ENCODE measurements at regions not wholly inside any gene's neighbourhood (a gene's known extent, or its start where the extent isn't known, plus 50 kb on each side); places are given as distances from the start of the nearest gene placed in this dataset.
A peak's percentile ranks its signal among the peaks of the same experiment; 100 is the strongest.

- DNase-seq (ENCODE audit: low spot score) = no peak
Measured at GRCh38 chr21:16642353-16642752, 870.5 kb upstream of the CXADR start.

- DNase-seq (ENCODE audit: low spot score) = no peak
Measured at GRCh38 chr21:16644685-16645084, 868.2 kb upstream of the CXADR start.

DNA sequence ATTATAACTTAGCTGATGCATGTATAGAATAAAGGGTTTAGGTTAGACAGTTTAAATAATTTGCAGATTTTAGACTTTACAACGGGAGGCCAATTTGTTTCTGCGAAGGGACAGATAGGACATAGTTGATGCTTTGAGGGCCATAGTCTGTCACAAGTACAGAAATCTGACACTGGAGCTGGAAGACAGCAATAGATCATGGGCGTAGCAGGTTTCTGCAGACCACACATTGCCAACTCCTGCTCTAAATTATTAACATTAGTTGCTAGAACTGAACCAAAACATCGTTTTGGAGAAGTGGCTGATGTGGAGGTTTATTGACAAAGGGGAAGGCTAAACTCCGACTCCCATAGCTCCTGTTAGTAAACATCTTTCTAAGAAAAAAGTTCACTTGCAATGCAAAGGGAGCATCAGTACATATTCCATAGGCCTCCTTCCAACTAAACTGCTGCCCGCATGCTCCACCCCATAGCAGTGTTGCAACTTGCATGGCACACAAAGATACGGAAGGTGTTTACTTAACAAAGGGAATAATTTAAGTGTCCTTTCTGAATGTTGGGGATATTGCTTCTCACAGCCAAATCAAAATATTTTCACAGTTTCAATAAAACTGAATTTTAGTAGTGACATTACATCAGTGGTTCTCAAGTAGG is 862.0 kb upstream of the CXADR start:
- no peak for DNase-seq (ENCODE audit: low spot score)

DNA sequence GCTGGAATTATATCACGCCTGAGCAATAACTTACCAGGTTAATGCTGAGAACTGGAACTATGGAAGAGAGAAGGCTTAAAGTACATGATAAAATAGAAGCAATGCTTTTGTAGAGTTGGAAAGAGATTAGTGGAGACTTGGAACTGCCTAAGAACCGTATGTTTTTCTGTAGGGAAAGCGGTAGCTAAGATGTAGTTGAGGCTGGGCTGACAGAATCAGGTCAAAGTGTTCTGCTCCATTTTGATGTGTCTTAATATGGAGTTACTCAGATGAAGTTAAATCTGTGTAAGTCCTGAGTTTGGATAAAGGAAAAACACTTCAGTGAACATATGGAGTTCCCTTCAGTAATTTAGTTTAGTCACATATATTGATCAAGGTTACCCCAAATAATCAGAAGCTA is 860.9 kb upstream of the CXADR start:
- no peak for DNase-seq (ENCODE audit: low spot score)

- no peak for DNase-seq (ENCODE audit: low spot score)
Measured at GRCh38 chr21:16663436-16663835, 849.4 kb upstream of the CXADR start.

- DNase-seq (ENCODE audit: low spot score) = no peak
Measured at GRCh38 chr21:16667395-16667794, 845.4 kb upstream of the CXADR start.

DNA sequence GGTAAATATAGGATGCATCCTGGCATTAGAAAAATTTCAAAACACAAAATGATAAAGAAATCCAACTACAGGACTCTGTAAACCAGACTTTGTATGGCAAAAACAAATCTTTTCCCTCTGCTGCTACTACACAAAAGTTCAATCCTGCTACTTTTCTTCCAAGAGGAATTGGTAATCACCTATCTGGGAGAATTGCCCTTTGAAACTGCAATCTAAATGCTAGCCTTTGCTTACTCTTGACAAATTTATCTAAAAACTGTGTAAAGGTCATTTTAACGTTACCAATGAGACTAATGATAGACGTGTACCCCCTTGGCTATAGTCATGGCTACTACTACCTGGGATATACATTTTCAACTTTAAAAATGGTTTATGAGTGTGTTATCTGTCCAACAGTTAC is 837.9 kb upstream of the CXADR start:
- DNase-seq (ENCODE audit: low spot score) = no peak

GRCh38 chr21:16676391-16676790 is 836.5 kb upstream of the CXADR start:
- DNase-seq (ENCODE audit: low spot score) = no peak

DNA sequence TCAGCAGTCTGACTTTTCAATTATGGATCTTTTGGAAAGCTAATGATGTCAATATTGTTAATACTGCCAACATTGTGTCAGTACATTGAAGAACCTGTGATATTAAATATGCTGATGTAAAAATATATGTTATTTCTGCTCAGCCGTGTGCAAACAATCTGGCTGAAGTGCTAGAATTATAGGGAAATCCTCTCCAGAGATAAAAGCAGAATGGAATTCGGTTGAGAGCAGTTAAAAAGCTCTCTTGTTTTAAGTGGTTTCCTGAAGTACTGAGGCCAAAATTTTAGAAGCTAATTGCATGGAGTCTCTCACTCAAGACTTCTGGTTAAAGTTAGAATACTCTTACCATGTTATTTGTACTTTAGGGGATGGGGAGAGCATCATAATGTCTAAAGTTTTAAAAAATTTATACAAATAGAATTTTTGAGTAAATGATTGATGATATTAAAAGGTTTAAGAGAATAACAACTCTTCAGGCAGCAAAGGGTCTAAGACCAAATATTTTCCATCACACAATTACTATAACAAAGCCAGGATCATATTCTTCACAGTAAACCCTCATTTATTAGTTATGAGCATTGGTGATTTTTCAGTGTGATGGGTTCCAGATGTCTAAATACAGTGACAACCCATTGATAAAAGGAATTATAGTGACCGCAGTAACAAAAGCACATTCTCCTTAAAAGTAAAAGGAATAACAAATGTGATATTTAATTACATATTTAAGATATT is 834.2 kb upstream of the CXADR start:
- DNase-seq (ENCODE audit: low spot score) = no peak

DNA sequence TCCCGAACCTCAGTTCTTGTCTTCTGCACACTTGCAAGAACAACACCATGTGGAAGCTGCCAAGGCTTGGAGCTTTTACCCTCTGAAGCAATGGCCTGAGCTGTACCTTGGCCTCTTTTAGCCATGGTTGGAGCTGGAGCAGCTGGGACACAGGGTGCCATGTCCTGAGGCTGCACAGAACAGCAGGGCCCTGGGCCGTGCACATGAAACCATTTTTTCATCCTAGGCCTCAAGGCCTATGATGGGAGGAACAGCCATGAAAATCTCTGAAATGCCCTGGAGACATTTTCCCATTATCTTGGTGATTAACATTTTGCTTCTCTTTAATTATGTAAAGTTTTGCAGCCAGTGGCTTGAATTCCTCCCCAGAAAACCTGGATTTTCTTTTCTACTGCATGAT is 817.8 kb upstream of the CXADR start:
- DNase-seq (ENCODE audit: low spot score) = no peak

DNA sequence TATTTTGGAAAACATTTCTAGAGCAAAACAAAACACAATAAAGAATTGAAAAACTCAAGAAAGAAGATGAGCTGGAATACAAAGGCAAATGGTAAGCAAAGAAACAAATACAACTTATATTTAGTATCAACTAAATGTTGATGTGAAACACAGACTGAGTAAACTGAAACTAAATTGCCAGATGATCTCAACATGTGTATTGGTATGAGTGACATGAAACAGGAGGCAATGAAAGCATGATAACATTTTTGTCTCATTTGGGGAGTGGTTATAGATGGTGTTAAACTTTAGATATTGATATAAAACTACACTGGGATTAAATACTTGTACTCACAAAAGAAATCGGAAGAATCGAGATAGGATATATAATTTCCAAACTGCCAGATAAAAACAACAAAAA is 805.6 kb upstream of the CXADR start:
- DNase-seq (ENCODE audit: low spot score) = no peak

GRCh38 chr21:16708101-16708835 is 804.6 kb upstream of the CXADR start:
- DNase-seq (ENCODE audit: low spot score) = no peak

- DNase-seq (ENCODE audit: low spot score) = no peak
Measured at GRCh38 chr21:16709866-16710550, 802.8 kb upstream of the CXADR start.

DNA sequence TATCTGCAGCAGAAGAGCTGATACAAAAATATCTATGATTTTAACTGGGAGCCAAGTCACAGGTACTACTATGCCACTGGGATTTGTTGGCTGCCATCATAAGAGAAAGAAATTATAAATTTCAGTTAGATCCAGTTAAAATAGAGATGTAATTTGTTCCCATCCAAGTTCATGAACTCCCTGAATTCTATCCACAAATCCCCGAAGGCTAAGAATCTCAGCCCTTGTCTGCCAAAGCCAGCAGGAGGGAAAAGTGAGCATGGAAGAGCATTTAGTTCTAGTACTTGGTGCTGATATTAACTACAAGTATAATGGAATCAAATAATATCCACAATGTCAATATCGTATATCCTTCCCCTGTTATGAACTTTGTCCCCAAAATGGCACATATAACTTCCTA is 801.1 kb upstream of the CXADR start:
- DNase-seq (ENCODE audit: low spot score) = no peak

GRCh38 chr21:16713331-16714117 is 799.3 kb upstream of the CXADR start:
- DNase-seq (ENCODE audit: low spot score) = no peak

- DNase-seq (ENCODE audit: low spot score) = no peak
Measured at GRCh38 chr21:16740511-16740910, 772.3 kb upstream of the CXADR start.

DNA sequence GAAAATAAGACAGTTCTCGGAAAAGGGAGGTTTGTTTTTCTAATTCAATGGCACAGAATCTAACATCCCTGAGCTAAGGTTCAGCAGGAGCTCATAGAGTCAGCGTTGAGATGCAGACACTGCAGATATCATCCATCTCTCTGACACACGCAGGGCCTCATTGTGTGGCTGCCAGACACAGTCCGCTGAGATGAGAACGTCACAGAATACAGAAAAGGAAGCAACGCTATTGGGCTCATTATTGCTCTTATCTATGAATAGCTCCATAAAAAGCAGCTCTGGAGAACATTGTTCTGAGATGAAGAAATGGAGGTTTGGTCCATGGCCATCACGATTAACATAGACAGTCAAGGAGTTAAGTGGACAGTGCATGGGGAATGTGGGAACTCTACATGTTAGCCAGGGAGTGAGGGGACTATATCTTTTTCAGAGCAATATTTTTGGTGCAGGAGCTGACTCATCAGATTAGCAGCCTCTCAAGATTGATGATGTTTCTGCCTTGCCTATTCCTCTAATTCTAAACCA is 771.6 kb upstream of the CXADR start:
- peak; percentile 27 for DNase-seq (ENCODE audit: low spot score)

- peak; percentile 51 for DNase-seq (ENCODE audit: low spot score)
Measured at GRCh38 chr21:16742131-16742641, 770.7 kb upstream of the CXADR start.

- DNase-seq (ENCODE audit: low spot score) = no peak
Measured at GRCh38 chr21:16742741-16743140, 770.1 kb upstream of the CXADR start.

- DNase-seq (ENCODE audit: low spot score) = no peak
Measured at GRCh38 chr21:16743317-16743716, 769.5 kb upstream of the CXADR start.

GRCh38 chr21:16750926-16751325 is 761.9 kb upstream of the CXADR start:
- DNase-seq (ENCODE audit: low spot score) = no peak

Data from Ammon's horn (tissue), 1 donor.